GM21723 (cell line): ENCODE measurements at regions not wholly inside any gene's neighbourhood (a gene's known extent, or its start where the extent isn't known, plus 50 kb on each side); places are given as distances from the start of the nearest gene placed in this dataset.
"Not testable (repeated sequence)": the region's sequence is repeated elsewhere in the genome, so short reads cannot be mapped to it uniquely, and the experiment has no call there.

Experiments used
- ATAC-seq: cut with Tn5 transposase; IDR thresholded peaks from one replicate; pipeline ENCODE4 v1.9.1; 2021; ENCODE audit warnings: mild to moderate bottlenecking, moderate library complexity; ENCODE audit not compliant: unreplicated experiment

GRCh38 chrX:3963980-3964379, 250.5 kb upstream of the PRKX start:
- ATAC-seq: peak; percentile 90

- ATAC-seq: peak; percentile 51
Measured at GRCh38 chrX:3962511-3963311, 249.3 kb upstream of the PRKX start.

- no peak for ATAC-seq
Measured at GRCh38 chrX:3960952-3961351, 247.5 kb upstream of the PRKX start.

GRCh38 chrX:3951859-3952258, 238.4 kb upstream of the PRKX start:
- ATAC-seq: no peak

GRCh38 chrX:3950373-3950772, 236.9 kb upstream of the PRKX start:
- no peak for ATAC-seq

- no peak for ATAC-seq
Measured at GRCh38 chrX:3943965-3944364, 230.5 kb upstream of the PRKX start.

GRCh38 chrX:3940000-3940610, 226.7 kb upstream of the PRKX start:
- no peak for ATAC-seq

- no peak for ATAC-seq
Measured at GRCh38 chrX:3938587-3938986, 225.1 kb upstream of the PRKX start.

GRCh38 chrX:3935196-3935595, 221.7 kb upstream of the PRKX start:
- ATAC-seq: not testable (repeated sequence)

GRCh38 chrX:3920424-3921017, 207.1 kb upstream of the PRKX start:
- peak; percentile 97 for ATAC-seq

GRCh38 chrX:3919668-3920423, 206.4 kb upstream of the PRKX start:
- peak; percentile 57 for ATAC-seq

- not testable (repeated sequence) for ATAC-seq
Measured at GRCh38 chrX:3914813-3915212, 201.4 kb upstream of the PRKX start.

GRCh38 chrX:3914059-3914458, 200.6 kb upstream of the PRKX start:
- not testable (repeated sequence) for ATAC-seq

GRCh38 chrX:3911012-3911411, 197.6 kb upstream of the PRKX start:
- ATAC-seq: not testable (repeated sequence)

GRCh38 chrX:3910611-3911010, 197.2 kb upstream of the PRKX start:
- not testable (repeated sequence) for ATAC-seq

- ATAC-seq: not testable (repeated sequence)
Measured at GRCh38 chrX:3905522-3906258, 192.2 kb upstream of the PRKX start.

- not testable (repeated sequence) for ATAC-seq
Measured at GRCh38 chrX:3902222-3902621, 188.8 kb upstream of the PRKX start.

- not testable (repeated sequence) for ATAC-seq
Measured at GRCh38 chrX:3896755-3897154, 183.3 kb upstream of the PRKX start.

- ATAC-seq: not testable (repeated sequence)
Measured at GRCh38 chrX:3882553-3882920, 169.1 kb upstream of the PRKX start.

GRCh38 chrX:3881898-3882552, 168.6 kb upstream of the PRKX start:
- ATAC-seq: peak; percentile 99
